GM10266 (cell line): ENCODE measurements at regions not wholly inside any gene's neighbourhood (a gene's known extent, or its start where the extent isn't known, plus 50 kb on each side); places are given as distances from the start of the nearest gene placed in this dataset.

Experiments used
- DNase-seq: peaks from one replicate; pipeline ENCODE4 v3.0.0; 2012; ENCODE audit errors: extremely low spot score
- CTCF ChIP-seq: IDR thresholded peaks from 2 replicates; pipeline ENCODE4 v1.5.1; 2012; ENCODE audit warnings: mild to moderate bottlenecking, low read depth; ENCODE audit not compliant: control insufficient read depth, insufficient read depth; ENCODE audit errors: missing control alignments

- DNase-seq = no peak
- no peak for TF ChIP-seq CTCF
Observed at GRCh38 chr13:38477676-38478075, 128.0 kb downstream of the UFM1 start.

DNA sequence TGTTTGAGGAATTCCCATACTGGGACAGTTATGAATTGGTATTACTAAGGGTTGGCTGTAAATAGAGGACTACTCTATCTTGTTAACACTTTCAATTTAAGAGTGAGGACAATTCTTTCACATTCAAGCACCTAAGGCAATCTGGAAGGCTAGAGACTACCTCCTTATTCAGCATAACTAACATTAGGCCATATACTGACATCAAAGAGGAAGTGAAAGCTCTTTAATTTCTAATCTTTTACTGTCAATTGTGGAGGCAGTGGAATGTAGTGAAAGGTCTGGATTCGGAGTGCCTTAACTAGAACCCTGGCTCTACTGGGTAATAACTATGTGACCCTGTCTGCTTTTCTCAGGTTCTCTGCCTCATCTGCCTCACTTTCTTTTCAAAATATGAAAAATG lies 134.0 kb downstream of the UFM1 start:
- TF ChIP-seq CTCF = no peak
- DNase-seq = no peak

DNA sequence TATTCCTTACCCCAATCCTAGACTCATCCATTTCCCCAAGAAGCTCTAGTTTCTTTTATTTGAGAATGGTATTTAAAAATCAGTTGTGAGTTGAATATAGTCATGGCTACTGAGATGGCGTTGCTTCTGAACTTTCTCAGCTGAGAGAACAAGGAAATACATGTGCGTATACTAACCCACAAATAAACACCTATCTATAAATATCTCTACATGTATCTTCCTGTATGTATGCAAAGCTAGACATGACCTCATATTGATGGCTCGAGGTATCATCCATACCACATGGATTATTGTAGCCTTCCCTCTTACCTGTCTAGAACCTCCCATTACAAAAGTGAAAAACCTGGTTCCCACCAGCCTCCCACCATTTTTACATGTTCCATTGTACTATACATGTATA lies 141.0 kb downstream of the UFM1 start:
- DNase-seq = no peak
- TF ChIP-seq CTCF = no peak

- no peak for TF ChIP-seq CTCF
- DNase-seq = no peak
Observed at GRCh38 chr13:38494445-38494844, 144.8 kb downstream of the UFM1 start.

- TF ChIP-seq CTCF = no peak
- no peak for DNase-seq
Observed at GRCh38 chr13:38496917-38497316, 147.3 kb downstream of the UFM1 start.

GRCh38 chr13:38498271-38498670 lies 148.6 kb downstream of the UFM1 start:
- no peak for DNase-seq
- no peak for TF ChIP-seq CTCF

GRCh38 chr13:38514575-38514974 lies 164.9 kb downstream of the UFM1 start:
- DNase-seq = no peak

More at GRCh38 chr13:38514575-38514974, 164.9 kb downstream of the UFM1 start:
- no peak for TF ChIP-seq CTCF
